Rectal smooth muscle tissue (tissue), 1 donor: ENCODE measurements at regions not wholly inside any gene's neighbourhood (a gene's known extent, or its start where the extent isn't known, plus 50 kb on each side); places are given as distances from the start of the nearest gene placed in this dataset.

Source experiments
- H3K27ac ChIP-seq: one replicate; pipeline ENCODE4 v1.7.0; 2013; ENCODE audit warnings: low read depth, low read length, inconsistent platforms
- H3K27me3 ChIP-seq: one replicate; pipeline ENCODE4 v1.7.0; 2013; ENCODE audit warnings: low read length; ENCODE audit not compliant: control insufficient read depth, insufficient read depth
- H3K36me3 ChIP-seq: one replicate; pipeline ENCODE4 v1.7.0; 2013; ENCODE audit warnings: low read length; ENCODE audit not compliant: control insufficient read depth, insufficient read depth
- H3K4me1 ChIP-seq: one replicate; pipeline ENCODE4 v1.7.0; 2013; ENCODE audit warnings: low read length; ENCODE audit not compliant: control insufficient read depth, insufficient read depth
- H3K4me3 ChIP-seq: one replicate; pipeline ENCODE4 v1.7.0; 2013; ENCODE audit warnings: low read length
- H3K9ac ChIP-seq: one replicate; pipeline ENCODE4 v1.7.0; 2013; ENCODE audit warnings: low read length

GRCh38 chr2:150759531-150759930 is 272.1 kb upstream of the RND3 start:
- no peaks in the 10 kb centered on the region for H3K36me3 ChIP-seq
- peaks cover 2% of the 10 kb centered on the region for H3K27me3 ChIP-seq
- no peaks in the 10 kb centered on the region for H3K4me1 ChIP-seq
- no peak overlapping the region for H3K27ac ChIP-seq
- no peak overlapping the region for H3K9ac ChIP-seq
- no peak overlapping the region for H3K4me3 ChIP-seq

GRCh38 chr2:150759106-150759505 is 271.6 kb upstream of the RND3 start:
- H3K27ac ChIP-seq = no peak overlapping the region
- H3K4me3 ChIP-seq = no peak overlapping the region
- H3K27me3 ChIP-seq = peaks cover under 1% of the 10 kb centered on the region
- no peaks in the 10 kb centered on the region for H3K4me1 ChIP-seq
- no peaks in the 10 kb centered on the region for H3K36me3 ChIP-seq
- no peak overlapping the region for H3K9ac ChIP-seq

- no peaks in the 10 kb centered on the region for H3K36me3 ChIP-seq
Observed at GRCh38 chr2:150752229-150752628, 264.8 kb upstream of the RND3 start.

GRCh38 chr2:150750720-150751119 is 263.3 kb upstream of the RND3 start:
- H3K36me3 ChIP-seq = no peaks in the 10 kb centered on the region
- no peak overlapping the region for H3K27ac ChIP-seq
- H3K9ac ChIP-seq = no peak overlapping the region
- no peaks in the 10 kb centered on the region for H3K27me3 ChIP-seq
- no peaks in the 10 kb centered on the region for H3K4me1 ChIP-seq
- H3K4me3 ChIP-seq = no peak overlapping the region

More at GRCh38 chr2:150752229-150752628, 264.8 kb upstream of the RND3 start:
- Histone ChIP-seq H3K4me3 (no peak overlapping the region), H3K4me1 (no peaks in the 10 kb centered on the region), H3K27me3 (no peaks in the 10 kb centered on the region), H3K9ac (no peak overlapping the region), H3K27ac (no peak overlapping the region)

GRCh38 chr2:150742094-150742493 is 254.6 kb upstream of the RND3 start:
- Histone ChIP-seq H3K4me1 (no peaks in the 10 kb centered on the region), H3K9ac (no peak overlapping the region), H3K36me3 (no peaks in the 10 kb centered on the region), H3K27me3 (no peaks in the 10 kb centered on the region), H3K27ac (no peak overlapping the region), H3K4me3 (no peak overlapping the region)

- Histone ChIP-seq H3K27ac (no peak overlapping the region), H3K4me1 (no peaks in the 10 kb centered on the region), H3K27me3 (no peaks in the 10 kb centered on the region), H3K9ac (no peak overlapping the region), H3K36me3 (no peaks in the 10 kb centered on the region), H3K4me3 (no peak overlapping the region)
Observed at GRCh38 chr2:150735894-150736498, 248.5 kb upstream of the RND3 start.

GRCh38 chr2:150733051-150733618 is 245.7 kb upstream of the RND3 start:
- no peak overlapping the region for H3K27ac ChIP-seq

GRCh38 chr2:150732491-150732890 is 245.0 kb upstream of the RND3 start:
- Histone ChIP-seq H3K9ac (no peak overlapping the region), H3K4me1 (no peaks in the 10 kb centered on the region), H3K4me3 (no peak overlapping the region), H3K27me3 (no peaks in the 10 kb centered on the region), H3K27ac (no peak overlapping the region), H3K36me3 (no peaks in the 10 kb centered on the region)

More at GRCh38 chr2:150733051-150733618, 245.7 kb upstream of the RND3 start:
- Histone ChIP-seq H3K4me1 (no peaks in the 10 kb centered on the region), H3K9ac (no peak overlapping the region), H3K4me3 (no peak overlapping the region), H3K36me3 (no peaks in the 10 kb centered on the region), H3K27me3 (no peaks in the 10 kb centered on the region)

GRCh38 chr2:150732064-150732463 is 244.6 kb upstream of the RND3 start:
- Histone ChIP-seq H3K4me1 (no peaks in the 10 kb centered on the region), H3K4me3 (no peak overlapping the region), H3K27me3 (no peaks in the 10 kb centered on the region), H3K27ac (no peak overlapping the region), H3K36me3 (no peaks in the 10 kb centered on the region), H3K9ac (no peak overlapping the region)

- Histone ChIP-seq H3K27me3 (no peaks in the 10 kb centered on the region), H3K36me3 (no peaks in the 10 kb centered on the region), H3K27ac (no peak overlapping the region), H3K4me1 (no peaks in the 10 kb centered on the region), H3K9ac (no peak overlapping the region), H3K4me3 (no peak overlapping the region)
Observed at GRCh38 chr2:150729495-150729955, 242.1 kb upstream of the RND3 start.

GRCh38 chr2:150718280-150718679 is 230.8 kb upstream of the RND3 start:
- Histone ChIP-seq H3K4me3 (no peak overlapping the region), H3K4me1 (no peaks in the 10 kb centered on the region), H3K9ac (no peak overlapping the region), H3K27ac (no peak overlapping the region), H3K27me3 (no peaks in the 10 kb centered on the region), H3K36me3 (no peaks in the 10 kb centered on the region)

- Histone ChIP-seq H3K27ac (no peak overlapping the region), H3K36me3 (no peaks in the 10 kb centered on the region), H3K9ac (no peak overlapping the region), H3K4me3 (no peak overlapping the region), H3K4me1 (no peaks in the 10 kb centered on the region), H3K27me3 (no peaks in the 10 kb centered on the region)
Observed at GRCh38 chr2:150716186-150716585, 228.7 kb upstream of the RND3 start.

- no peaks in the 10 kb centered on the region for H3K27me3 ChIP-seq
- no peaks in the 10 kb centered on the region for H3K4me1 ChIP-seq
- H3K27ac ChIP-seq = no peak overlapping the region
- H3K9ac ChIP-seq = no peak overlapping the region
- H3K4me3 ChIP-seq = no peak overlapping the region
- no peaks in the 10 kb centered on the region for H3K36me3 ChIP-seq
Observed at GRCh38 chr2:150715501-150715900, 228.0 kb upstream of the RND3 start.
